ENCODE measurements at regions not wholly inside any gene's neighbourhood (a gene's known extent, or its start where the extent isn't known, plus 50 kb on each side); places are given as distances from the start of the nearest gene placed in this dataset.

DNA sequence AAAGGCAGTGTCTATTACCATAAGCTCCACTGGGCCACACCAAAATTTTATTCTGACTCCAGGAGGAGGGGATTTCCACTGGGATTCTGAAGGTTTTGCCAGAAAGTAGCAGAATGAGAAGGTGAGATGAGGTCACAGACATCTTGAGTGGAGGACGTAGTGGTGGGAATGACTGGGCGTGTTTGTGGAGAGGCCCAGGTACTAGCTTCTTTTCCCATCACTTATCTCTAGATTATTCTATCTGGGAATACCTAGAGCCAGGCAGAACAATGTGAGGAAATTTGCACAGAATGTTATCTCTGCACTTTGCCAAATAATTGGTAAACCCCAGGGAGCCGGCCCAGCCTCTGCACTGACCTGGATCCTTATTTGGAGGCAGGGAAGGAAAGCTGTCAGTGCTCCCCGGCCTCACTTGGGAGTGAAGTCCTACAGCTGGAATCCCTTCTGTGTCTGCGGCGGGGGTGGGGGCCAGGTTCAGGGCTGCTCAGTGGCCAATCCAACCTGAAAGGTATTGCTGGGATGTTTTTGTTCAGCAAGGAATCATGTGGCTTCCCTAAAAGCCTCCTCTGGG lies 129.4 kb downstream of the C12orf75 start:
- TF ChIP-seq GATA2 (IDR thresholded peaks at IDR 0.05; ENCODE audit: low read depth, low read length) (no peak), GATA3 (IDR thresholded peaks at IDR 0.05; ENCODE audit: low read depth, low read length) (no peak)

Data from SH-SY5Y (cell line).